Caco-2 (cell line): ENCODE measurements at regions not wholly inside any gene's neighbourhood (a gene's known extent, or its start where the extent isn't known, plus 50 kb on each side); places are given as distances from the start of the nearest gene placed in this dataset.

ENCODE experiments used
- BruUV-seq: library from RNA; stranded (reverse); fragments of 400-500 nt; replicated peaks from 2 replicates; lab custom pipeline; 2021; lab: Mats Ljungman, UMichigan
- CTCF ChIA-PET: fragments of 300-600 bp; sonication (Branson Sonifier 250); formaldehyde crosslinking; loops from one replicate; lab custom pipeline; 2022; ENCODE audit warnings: antibody characterized with exemption; lab: Charles Lee
- POLR2A ChIA-PET: fragments of 300-600 bp; sonication (Branson Sonifier 250); formaldehyde crosslinking; loops from one replicate; lab custom pipeline; 2022; ENCODE audit warnings: antibody characterized with exemption; lab: Charles Lee
- DNase-seq, 2 experiments: peaks; one replicate each; pipeline versions ENCODE4 v3.0.0 to v3.0.0-alpha.2; 2020 to 2022
- H3K27me3 ChIP-seq: replicated peaks from 2 replicates; pipeline ENCODE4 v1.6.0; 2011; ENCODE audit warnings: low read length; ENCODE audit not compliant: control insufficient read depth, insufficient read depth
- H3K36me3 ChIP-seq: 2 replicates; pipeline ENCODE4 v1.5.1; 2011; ENCODE audit warnings: low read length; ENCODE audit not compliant: control insufficient read depth, insufficient read depth
- H3K4me1 ChIP-seq: fragments of 250-450 bp; sonication (Bioruptor Pico); 2 replicates; pipeline ENCODE4 v1.5.1; 2020; ENCODE audit warnings: mild to moderate bottlenecking
- H3K4me3 ChIP-seq: 2 replicates; pipeline ENCODE4 v1.5.1; 2011; ENCODE audit warnings: low read depth, mild to moderate bottlenecking, control low read depth, low read length
- H3K9me3 ChIP-seq: fragments of 250-450 bp; sonication (Bioruptor Pico); 2 replicates; pipeline ENCODE4 v1.5.1; 2020; ENCODE audit warnings: mild to moderate bottlenecking, moderate library complexity
- H3K27ac Mint-ChIP-seq: one replicate; pipeline ENCODE4 v1.8.0; 2022; ENCODE audit warnings: mixed read lengths; ENCODE audit not compliant: unreplicated experiment
- H3K27me3 Mint-ChIP-seq: one replicate; pipeline ENCODE4 v1.8.0; 2022; ENCODE audit warnings: mixed read lengths; ENCODE audit not compliant: insufficient read depth, unreplicated experiment
- H3K36me3 Mint-ChIP-seq: one replicate; pipeline ENCODE4 v1.8.0; 2022; ENCODE audit warnings: mild to moderate bottlenecking, mixed read lengths; ENCODE audit not compliant: insufficient read depth, unreplicated experiment
- H3K4me1 Mint-ChIP-seq: one replicate; pipeline ENCODE4 v1.8.0; 2022; ENCODE audit warnings: low read depth, mixed read lengths; ENCODE audit not compliant: unreplicated experiment
- H3K4me3 Mint-ChIP-seq: one replicate; pipeline ENCODE4 v1.8.0; 2022; ENCODE audit warnings: mild to moderate bottlenecking, moderate library complexity, mixed read lengths; ENCODE audit not compliant: unreplicated experiment
- H3K9me3 Mint-ChIP-seq: one replicate; pipeline ENCODE4 v1.8.0; 2022; ENCODE audit warnings: mixed read lengths; ENCODE audit not compliant: unreplicated experiment
- intact Hi-C: fragments of 100-400 bp; cut with micrococcal nuclease; formaldehyde crosslinking; loops from one replicate; pipeline ENCODE4 v1.10.0; 2022; ENCODE audit not compliant: unreplicated experiment
- TF ChIP-seq, protein P1 (sequence below), 2 experiments: fragments of 200-600 bp in 1 of 2; IDR thresholded peaks; 1 replicate in 1 of 2; 2 replicates in 1 of 2; pipeline versions ENCODE4 v1.5.1 to v1.8.0; 2011 to 2022; ENCODE audit warnings: antibody characterized with exemption in 1 of 2, control low read depth in 1 of 2, inconsistent platforms in 1 of 2, low read depth in 1 of 2, low read length in 1 of 2, mild to moderate bottlenecking in 1 of 2, moderate library complexity in 1 of 2; ENCODE audit not compliant: insufficient read depth in 1 of 2, severe bottlenecking in 1 of 2, unreplicated experiment in 1 of 2

DNA sequence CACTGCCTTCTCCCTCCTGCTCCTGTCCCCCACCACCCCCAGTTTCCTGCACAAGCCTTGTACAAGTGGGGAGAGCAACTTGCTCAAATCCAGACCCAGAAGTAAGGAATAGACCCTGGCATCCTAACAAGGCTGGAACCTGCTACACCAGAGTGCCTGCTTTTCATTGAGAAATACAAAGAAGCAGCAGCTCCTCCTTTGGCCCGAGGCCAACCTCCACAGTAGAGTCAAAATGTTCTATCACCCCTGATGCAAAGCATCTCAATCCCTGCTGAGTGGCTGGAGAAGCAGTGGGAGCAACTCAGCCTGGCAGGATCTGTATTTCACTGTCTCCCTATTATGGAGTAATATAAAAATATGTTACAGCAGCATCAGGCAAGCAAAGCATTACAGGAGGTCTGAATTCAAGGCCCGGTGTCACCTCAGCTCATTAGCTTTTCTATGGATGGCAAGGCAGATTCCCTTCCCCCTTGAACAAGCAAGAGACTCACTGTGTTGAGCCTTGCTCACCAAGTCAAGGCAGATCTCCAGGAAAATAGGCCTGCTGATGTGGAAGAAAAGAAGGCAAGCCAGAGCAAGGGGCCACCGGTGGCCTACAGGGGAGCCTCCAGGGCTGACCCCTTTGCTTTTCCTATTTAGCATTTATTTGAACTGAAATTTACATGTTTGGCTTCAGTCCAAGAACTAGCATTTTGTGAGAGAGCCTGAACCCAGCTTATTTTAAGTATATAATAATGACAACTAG, 186.3 kb upstream of the EGLN3 start:
- Mint-ChIP-seq H3K36me3 (no peaks in the 10 kb centered on the region), H3K4me1 (peaks cover 6% of the 10 kb centered on the region), H3K9me3 (peaks cover 28% of the 10 kb centered on the region), H3K27me3 (no peaks in the 10 kb centered on the region), H3K4me3 (no peak overlapping the region), H3K27ac (no peak overlapping the region)
- ChIA-PET CTCF (interaction anchor here (0.5 kb wide), 1 partner anchor 764 kb away, joined by 3 read pairs; no protein-coding TSS in a partner anchor), POLR2A (no interaction called here)
- H3K9me3 ChIP-seq, result no peaks in the 10 kb centered on the region
- TF ChIP-seq, protein P1, sequence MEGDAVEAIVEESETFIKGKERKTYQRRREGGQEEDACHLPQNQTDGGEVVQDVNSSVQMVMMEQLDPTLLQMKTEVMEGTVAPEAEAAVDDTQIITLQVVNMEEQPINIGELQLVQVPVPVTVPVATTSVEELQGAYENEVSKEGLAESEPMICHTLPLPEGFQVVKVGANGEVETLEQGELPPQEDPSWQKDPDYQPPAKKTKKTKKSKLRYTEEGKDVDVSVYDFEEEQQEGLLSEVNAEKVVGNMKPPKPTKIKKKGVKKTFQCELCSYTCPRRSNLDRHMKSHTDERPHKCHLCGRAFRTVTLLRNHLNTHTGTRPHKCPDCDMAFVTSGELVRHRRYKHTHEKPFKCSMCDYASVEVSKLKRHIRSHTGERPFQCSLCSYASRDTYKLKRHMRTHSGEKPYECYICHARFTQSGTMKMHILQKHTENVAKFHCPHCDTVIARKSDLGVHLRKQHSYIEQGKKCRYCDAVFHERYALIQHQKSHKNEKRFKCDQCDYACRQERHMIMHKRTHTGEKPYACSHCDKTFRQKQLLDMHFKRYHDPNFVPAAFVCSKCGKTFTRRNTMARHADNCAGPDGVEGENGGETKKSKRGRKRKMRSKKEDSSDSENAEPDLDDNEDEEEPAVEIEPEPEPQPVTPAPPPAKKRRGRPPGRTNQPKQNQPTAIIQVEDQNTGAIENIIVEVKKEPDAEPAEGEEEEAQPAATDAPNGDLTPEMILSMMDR (IDR thresholded peaks at IDR 0.05; ENCODE audit: insufficient read depth in 1 of 2, low read depth in 1 of 2, low read length in 1 of 2, severe bottlenecking in 1 of 2, unreplicated experiment in 1 of 2), result no peak
- no peak for DNase-seq
- no TSS peak for BruUV-seq
- H3K36me3 ChIP-seq, result no peaks in the 10 kb centered on the region
- H3K4me1 ChIP-seq, result peaks cover 11% of the 10 kb centered on the region
- intact Hi-C loops, result no loop called here
- no peaks in the 10 kb centered on the region for H3K27me3 ChIP-seq
- no peak overlapping the region for H3K4me3 ChIP-seq

DNA sequence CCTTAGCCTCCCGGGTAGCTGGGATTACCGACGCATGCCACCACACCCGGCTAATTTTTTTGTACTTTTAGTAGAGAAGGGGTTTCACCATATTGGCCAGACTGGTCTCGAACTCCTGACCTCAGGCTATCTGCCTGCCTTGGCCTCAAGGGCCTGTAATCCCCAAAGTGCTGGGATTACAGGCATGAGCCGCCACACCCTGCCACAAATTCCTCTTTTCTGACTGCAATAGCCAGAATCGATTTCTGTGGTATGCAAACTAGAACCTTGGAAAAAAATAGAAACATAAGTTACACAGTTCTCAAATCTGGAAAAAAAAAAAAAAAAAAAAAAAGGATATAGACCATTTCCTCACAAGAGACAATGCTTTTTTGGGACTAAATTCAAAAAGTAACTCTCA, 184.6 kb upstream of the EGLN3 start:
- ChIA-PET CTCF (no interaction called here), POLR2A (no interaction called here)
- DNase-seq, result no peak
- H3K27ac Mint-ChIP-seq, result no peak overlapping the region
- no peaks in the 10 kb centered on the region for H3K27me3 Mint-ChIP-seq
- no peaks in the 10 kb centered on the region for H3K9me3 ChIP-seq
- TF ChIP-seq, protein P1 (IDR thresholded peaks at IDR 0.05; ENCODE audit: insufficient read depth in 1 of 2, low read depth in 1 of 2, low read length in 1 of 2, severe bottlenecking in 1 of 2, unreplicated experiment in 1 of 2), result no peak
- H3K9me3 Mint-ChIP-seq, result peaks cover 12% of the 10 kb centered on the region
- H3K4me1 Mint-ChIP-seq, result peaks cover 16% of the 10 kb centered on the region
- H3K36me3 Mint-ChIP-seq, result no peaks in the 10 kb centered on the region
- H3K36me3 ChIP-seq, result no peaks in the 10 kb centered on the region
- BruUV-seq, result no TSS peak
- H3K27me3 ChIP-seq, result no peaks in the 10 kb centered on the region
- no peak overlapping the region for H3K4me3 ChIP-seq
- H3K4me1 ChIP-seq, result peaks cover 15% of the 10 kb centered on the region
- H3K4me3 Mint-ChIP-seq, result no peak overlapping the region
- intact Hi-C loops, result no loop called here

DNA sequence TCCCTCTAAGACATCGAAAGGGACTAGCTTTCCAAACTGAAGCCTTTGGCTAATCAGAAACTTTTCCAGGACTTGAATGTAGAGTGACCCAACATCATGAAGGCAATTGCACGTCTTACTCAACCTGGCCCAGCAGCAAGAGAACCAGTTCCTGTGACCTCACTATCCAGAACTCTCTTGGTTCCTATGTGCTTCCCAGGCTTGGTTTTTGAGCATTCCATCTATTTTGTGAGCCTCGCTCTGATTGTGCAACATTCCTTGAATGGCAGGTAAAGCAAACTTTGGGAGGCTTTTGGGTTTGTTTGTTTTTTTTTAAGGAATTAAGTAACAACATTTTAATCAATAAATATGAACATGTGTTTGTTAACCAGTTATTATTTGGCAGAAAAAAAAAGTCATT, 183.6 kb upstream of the EGLN3 start:
- Histone ChIP-seq H3K9me3 (no peaks in the 10 kb centered on the region), H3K27me3 (no peaks in the 10 kb centered on the region), H3K36me3 (no peaks in the 10 kb centered on the region), H3K4me3 (no peak overlapping the region), H3K4me1 (peaks cover 8% of the 10 kb centered on the region)
- intact Hi-C loops, result no loop called here
- DNase-seq, result no peak
- TF ChIP-seq, protein P1 (IDR thresholded peaks at IDR 0.05; ENCODE audit: insufficient read depth in 1 of 2, low read depth in 1 of 2, low read length in 1 of 2, severe bottlenecking in 1 of 2, unreplicated experiment in 1 of 2), result no peak
- POLR2A ChIA-PET, result no interaction called here
- Mint-ChIP-seq H3K27ac (no peak overlapping the region), H3K9me3 (peaks cover 10% of the 10 kb centered on the region), H3K36me3 (no peaks in the 10 kb centered on the region), H3K4me1 (peaks cover 16% of the 10 kb centered on the region), H3K4me3 (no peak overlapping the region), H3K27me3 (no peaks in the 10 kb centered on the region)
- BruUV-seq, result no TSS peak
- CTCF ChIA-PET, result no interaction called here
